ENCODE measurements at regions not wholly inside any gene's neighbourhood (a gene's known extent, or its start where the extent isn't known, plus 50 kb on each side); places are given as distances from the start of the nearest gene placed in this dataset.

GRCh38 chr16:27152121-27152520 lies 51.2 kb upstream of the KDM8 start:
- TF ChIP-seq, protein P1, sequence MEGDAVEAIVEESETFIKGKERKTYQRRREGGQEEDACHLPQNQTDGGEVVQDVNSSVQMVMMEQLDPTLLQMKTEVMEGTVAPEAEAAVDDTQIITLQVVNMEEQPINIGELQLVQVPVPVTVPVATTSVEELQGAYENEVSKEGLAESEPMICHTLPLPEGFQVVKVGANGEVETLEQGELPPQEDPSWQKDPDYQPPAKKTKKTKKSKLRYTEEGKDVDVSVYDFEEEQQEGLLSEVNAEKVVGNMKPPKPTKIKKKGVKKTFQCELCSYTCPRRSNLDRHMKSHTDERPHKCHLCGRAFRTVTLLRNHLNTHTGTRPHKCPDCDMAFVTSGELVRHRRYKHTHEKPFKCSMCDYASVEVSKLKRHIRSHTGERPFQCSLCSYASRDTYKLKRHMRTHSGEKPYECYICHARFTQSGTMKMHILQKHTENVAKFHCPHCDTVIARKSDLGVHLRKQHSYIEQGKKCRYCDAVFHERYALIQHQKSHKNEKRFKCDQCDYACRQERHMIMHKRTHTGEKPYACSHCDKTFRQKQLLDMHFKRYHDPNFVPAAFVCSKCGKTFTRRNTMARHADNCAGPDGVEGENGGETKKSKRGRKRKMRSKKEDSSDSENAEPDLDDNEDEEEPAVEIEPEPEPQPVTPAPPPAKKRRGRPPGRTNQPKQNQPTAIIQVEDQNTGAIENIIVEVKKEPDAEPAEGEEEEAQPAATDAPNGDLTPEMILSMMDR (IDR thresholded peaks at IDR 0.05 in 2 of 3, conservative IDR thresholded peaks at IDR 0.05 in 1 of 3; ENCODE audit: insufficient read depth in 2 of 3, low read depth in 1 of 3, low read length in 3 of 3): no peak
- no peak for TF ChIP-seq GATAD2B (IDR thresholded peaks at IDR 0.05; ENCODE audit: borderline replicate concordance)
